RWPE2 (cell line): ENCODE measurements at regions not wholly inside any gene's neighbourhood (a gene's known extent, or its start where the extent isn't known, plus 50 kb on each side); places are given as distances from the start of the nearest gene placed in this dataset.
A peak's percentile ranks its signal among the peaks of the same experiment; 100 is the strongest.

ENCODE experiments used
- ATAC-seq: fragments of 200-7000 bp; cut with Tn5 transposase; 3 replicates; pipeline ENCODE4 v1.9.1; 2021; ENCODE audit warnings: low read depth
- DNase-seq: peaks from one replicate; pipeline ENCODE4 v3.0.0-alpha.2; 2020; ENCODE audit warnings: low spot score
- H3K27ac ChIP-seq: fragments of 450-650 bp; 2 replicates; pipeline ENCODE4 v1.5.1; 2017; ENCODE audit warnings: mild to moderate bottlenecking; ENCODE audit not compliant: poor library complexity, severe bottlenecking
- H3K27me3 ChIP-seq: fragments of 250-450 bp; sonication (Bioruptor Pico); 2 replicates; pipeline ENCODE4 v1.5.1; 2021; ENCODE audit warnings: mild to moderate bottlenecking, moderate library complexity; ENCODE audit not compliant: insufficient read depth, poor library complexity, severe bottlenecking
- H3K36me3 ChIP-seq: fragments of 250-450 bp; sonication (Bioruptor Pico); 2 replicates; pipeline ENCODE4 v1.5.1; 2020; ENCODE audit warnings: low read depth, mild to moderate bottlenecking, moderate library complexity
- H3K4me1 ChIP-seq: fragments of 250-450 bp; sonication (Bioruptor Pico); 2 replicates; pipeline ENCODE4 v1.5.1; 2021; ENCODE audit warnings: mild to moderate bottlenecking, moderate library complexity; ENCODE audit not compliant: insufficient read depth, poor library complexity, severe bottlenecking
- H3K4me3 ChIP-seq: fragments of 250-450 bp; sonication (Bioruptor Pico); 2 replicates; pipeline ENCODE4 v1.5.1; 2021; ENCODE audit warnings: mild to moderate bottlenecking, moderate library complexity; ENCODE audit not compliant: severe bottlenecking
- H3K9me3 ChIP-seq: fragments of 250-450 bp; sonication (Bioruptor Pico); 2 replicates; pipeline ENCODE4 v1.5.1; 2021; ENCODE audit warnings: mild to moderate bottlenecking, moderate library complexity; ENCODE audit not compliant: severe bottlenecking
- TF ChIP-seq, protein P1 (sequence below): fragments of 450-650 bp; IDR thresholded peaks from one replicate; pipeline ENCODE4 v1.5.1; 2017; ENCODE audit warnings: mild to moderate bottlenecking, moderate library complexity; ENCODE audit not compliant: poor library complexity, severe bottlenecking

DNA sequence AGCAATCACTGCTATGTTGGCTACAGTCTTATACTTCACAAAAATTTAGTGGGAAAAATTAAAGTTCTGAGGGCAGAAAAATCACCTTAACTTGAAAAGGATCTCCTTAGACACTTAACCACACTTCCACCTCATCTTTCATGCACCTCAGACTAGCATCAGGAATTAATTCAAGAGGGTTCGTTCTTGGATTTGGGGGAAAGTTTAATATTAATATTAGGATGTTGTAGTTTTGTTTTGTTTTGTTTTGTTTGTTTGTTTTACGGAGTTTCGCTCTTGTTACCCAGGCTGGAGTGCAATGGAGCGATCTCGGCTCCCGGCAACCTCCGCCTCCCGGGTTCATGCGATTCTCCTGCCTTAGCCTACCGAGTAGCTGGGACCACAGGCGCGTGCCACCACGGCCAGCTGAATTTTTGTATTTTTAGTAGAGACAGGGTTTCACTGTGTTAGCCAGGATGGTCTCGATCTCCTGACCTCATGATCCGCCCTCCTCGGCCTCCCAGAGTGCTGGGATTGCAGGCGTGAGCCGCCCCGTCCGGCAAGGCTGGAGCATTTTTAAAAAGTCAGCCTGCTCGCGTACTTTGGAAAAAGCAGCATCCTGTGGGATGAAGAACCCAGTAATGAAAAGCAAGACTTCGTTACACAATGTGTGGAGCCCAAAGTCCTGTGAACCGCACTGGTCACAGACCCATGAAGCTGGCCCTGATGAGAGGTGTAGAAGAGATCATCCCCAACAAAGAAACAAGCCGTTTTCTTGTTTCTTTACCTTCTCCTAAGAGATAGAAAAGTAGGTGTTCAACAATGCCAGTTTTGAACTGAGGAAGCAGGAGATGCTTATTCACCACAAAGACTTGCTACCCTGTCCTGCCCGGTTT is 194.9 kb downstream of the GPX5 start:
- no peaks in the 10 kb centered on the region for H3K9me3 ChIP-seq
- H3K27ac ChIP-seq: no peak overlapping the region
- H3K4me3 ChIP-seq: no peak overlapping the region
- H3K4me1 ChIP-seq: no peaks in the 10 kb centered on the region
- no peaks in the 10 kb centered on the region for H3K36me3 ChIP-seq
- no peak for ATAC-seq
- TF ChIP-seq, protein P1, sequence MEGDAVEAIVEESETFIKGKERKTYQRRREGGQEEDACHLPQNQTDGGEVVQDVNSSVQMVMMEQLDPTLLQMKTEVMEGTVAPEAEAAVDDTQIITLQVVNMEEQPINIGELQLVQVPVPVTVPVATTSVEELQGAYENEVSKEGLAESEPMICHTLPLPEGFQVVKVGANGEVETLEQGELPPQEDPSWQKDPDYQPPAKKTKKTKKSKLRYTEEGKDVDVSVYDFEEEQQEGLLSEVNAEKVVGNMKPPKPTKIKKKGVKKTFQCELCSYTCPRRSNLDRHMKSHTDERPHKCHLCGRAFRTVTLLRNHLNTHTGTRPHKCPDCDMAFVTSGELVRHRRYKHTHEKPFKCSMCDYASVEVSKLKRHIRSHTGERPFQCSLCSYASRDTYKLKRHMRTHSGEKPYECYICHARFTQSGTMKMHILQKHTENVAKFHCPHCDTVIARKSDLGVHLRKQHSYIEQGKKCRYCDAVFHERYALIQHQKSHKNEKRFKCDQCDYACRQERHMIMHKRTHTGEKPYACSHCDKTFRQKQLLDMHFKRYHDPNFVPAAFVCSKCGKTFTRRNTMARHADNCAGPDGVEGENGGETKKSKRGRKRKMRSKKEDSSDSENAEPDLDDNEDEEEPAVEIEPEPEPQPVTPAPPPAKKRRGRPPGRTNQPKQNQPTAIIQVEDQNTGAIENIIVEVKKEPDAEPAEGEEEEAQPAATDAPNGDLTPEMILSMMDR: no peak
- no peak for DNase-seq
- peaks cover 3% of the 10 kb centered on the region for H3K27me3 ChIP-seq

DNA sequence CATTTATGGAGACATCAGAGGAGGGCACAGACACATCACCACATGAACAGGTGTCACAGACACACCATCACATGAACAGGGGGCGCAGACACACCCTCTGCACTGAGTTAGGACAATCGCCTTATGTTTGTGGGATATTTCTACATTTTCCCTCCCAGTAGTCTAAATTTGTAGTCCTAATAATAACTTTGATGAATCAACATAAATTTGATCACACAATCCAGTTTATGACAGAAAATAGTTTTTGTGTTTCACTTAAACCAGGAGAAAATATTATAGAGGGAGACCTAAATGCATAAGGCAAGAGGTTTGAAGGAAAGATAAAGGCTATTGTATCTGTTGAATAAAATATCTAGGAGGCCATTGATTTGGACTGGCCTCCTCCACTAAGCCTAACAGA is 195.7 kb downstream of the GPX5 start:
- no peak for ATAC-seq
- no peaks in the 10 kb centered on the region for H3K36me3 ChIP-seq
- H3K4me3 ChIP-seq: no peak overlapping the region
- TF ChIP-seq, protein P1: no peak
- H3K27ac ChIP-seq: no peak overlapping the region
- H3K4me1 ChIP-seq: no peaks in the 10 kb centered on the region
- DNase-seq: no peak
- peaks cover 3% of the 10 kb centered on the region for H3K27me3 ChIP-seq
- no peaks in the 10 kb centered on the region for H3K9me3 ChIP-seq

DNA sequence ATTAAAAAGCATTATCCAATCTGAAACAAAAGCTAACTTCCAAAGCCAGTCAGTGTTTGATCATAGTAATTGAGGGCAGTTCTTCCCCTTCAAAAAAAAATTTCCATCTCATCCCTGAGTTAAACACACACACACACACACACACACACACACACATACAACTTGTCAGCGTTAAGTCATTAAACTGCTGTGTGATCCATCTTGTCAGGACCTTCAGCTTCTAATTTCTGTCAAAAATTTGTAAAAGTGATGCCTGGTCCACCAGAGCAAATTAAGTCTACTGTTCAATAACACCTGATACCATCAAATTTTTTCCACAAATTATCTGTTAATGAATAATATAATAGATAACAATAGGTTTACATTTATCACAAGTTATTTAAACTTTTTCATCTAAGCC is 198.7 kb downstream of the GPX5 start:
- no peak overlapping the region for H3K27ac ChIP-seq
- no peaks in the 10 kb centered on the region for H3K9me3 ChIP-seq
- DNase-seq (no peak), ATAC-seq (no peak)
- H3K4me3 ChIP-seq: no peak overlapping the region
- peaks cover 3% of the 10 kb centered on the region for H3K27me3 ChIP-seq
- no peaks in the 10 kb centered on the region for H3K36me3 ChIP-seq
- TF ChIP-seq, protein P1: no peak
- H3K4me1 ChIP-seq: peaks cover 10% of the 10 kb centered on the region

DNA sequence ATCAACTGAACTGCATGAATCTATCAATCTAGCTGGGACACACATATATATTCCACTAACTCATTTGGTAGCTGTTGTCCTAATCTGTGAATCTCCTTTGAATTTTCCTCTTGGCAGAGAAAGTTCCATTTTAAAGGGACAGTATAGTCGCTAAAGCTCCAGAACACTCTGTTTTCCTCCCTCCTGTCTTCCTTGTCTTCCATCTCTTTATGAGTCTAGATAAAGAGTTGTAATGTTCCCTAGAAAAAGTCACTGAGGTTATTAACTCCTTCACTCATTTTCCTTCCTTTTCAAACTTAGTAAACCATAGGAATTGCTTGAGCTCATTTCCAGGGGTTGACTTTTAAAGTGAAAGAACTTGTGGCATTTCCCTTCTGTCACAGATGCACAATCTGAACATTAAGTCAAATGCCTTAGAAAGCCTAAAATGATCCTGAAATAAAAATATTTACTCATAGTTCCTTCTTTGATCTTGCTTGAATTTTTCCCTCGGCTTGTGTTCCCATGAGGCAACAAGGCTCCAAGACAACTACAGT is 198.4 kb downstream of the TRIM27 start:
- Histone ChIP-seq H3K9me3 (no peaks in the 10 kb centered on the region), H3K4me1 (peaks cover 10% of the 10 kb centered on the region), H3K27me3 (peaks cover 10% of the 10 kb centered on the region), H3K4me3 (no peak overlapping the region), H3K27ac (no peak overlapping the region), H3K36me3 (no peaks in the 10 kb centered on the region)
- ATAC-seq: no peak
- TF ChIP-seq, protein P1: no peak
- no peak for DNase-seq

DNA sequence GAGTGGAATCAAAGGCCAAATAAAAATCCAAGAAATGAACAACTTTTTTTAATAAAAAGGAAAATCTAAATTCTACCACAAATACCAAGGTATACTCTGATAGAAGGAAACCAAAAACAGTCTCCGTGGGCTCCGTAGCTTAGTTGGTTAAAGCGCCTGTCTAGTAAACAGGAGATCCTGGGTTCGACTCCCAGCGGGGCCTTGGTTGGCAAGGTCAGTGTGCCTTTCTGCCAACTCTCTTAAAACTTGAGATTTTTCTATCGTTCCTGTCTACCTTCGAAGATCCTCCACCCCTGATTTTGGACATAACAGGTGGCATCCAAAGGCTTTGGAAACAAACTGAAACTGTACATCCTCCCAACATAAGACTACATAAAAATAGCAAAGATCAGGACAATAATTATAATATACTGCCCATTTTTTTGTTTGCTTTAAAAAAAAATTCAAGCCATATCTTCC is 197.9 kb downstream of the TRIM27 start:
- DNase-seq (no peak), ATAC-seq (peak; percentile 19; the same call in 1 of the 3 replicates)
- Histone ChIP-seq H3K4me1 (peaks cover 10% of the 10 kb centered on the region), H3K27ac (no peak overlapping the region), H3K9me3 (no peaks in the 10 kb centered on the region), H3K36me3 (no peaks in the 10 kb centered on the region), H3K27me3 (peaks cover 16% of the 10 kb centered on the region), H3K4me3 (no peak overlapping the region)
- TF ChIP-seq, protein P1: no peak
